Central memory CD8-positive, alpha-beta T cell (primary cell): ENCODE measurements at regions not wholly inside any gene's neighbourhood (a gene's known extent, or its start where the extent isn't known, plus 50 kb on each side); places are given as distances from the start of the nearest gene placed in this dataset.
"Not testable (repeated sequence)": the region's sequence is repeated elsewhere in the genome, so short reads cannot be mapped to it uniquely, and the experiment has no call there.

ENCODE experiments used
- ATAC-seq: fragments of 150-1000 bp; cut with Tn5 transposase; replicated peaks from 2 replicates; pipeline ENCODE4 v1.10.0; 2022; ENCODE audit warnings: mild to moderate bottlenecking, moderate FRiP score, moderate number of reproducible peaks; ENCODE audit not compliant: poor library complexity, severe bottlenecking; ENCODE audit errors: extremely low read depth
- DNase-seq, 2 donors: peaks; one replicate each; pipeline ENCODE4 v3.0.0; 2021; ENCODE audit warnings: low spot score in 2 of 2
- H3K27ac Mint-ChIP-seq: one replicate; pipeline ENCODE4 v1.8.0; 2022; ENCODE audit warnings: low read depth, mild to moderate bottlenecking, moderate library complexity, mixed read lengths
- H3K27me3 Mint-ChIP-seq: one replicate; pipeline ENCODE4 v1.8.0; 2022; ENCODE audit warnings: mixed read lengths
- H3K36me3 Mint-ChIP-seq: one replicate; pipeline ENCODE4 v1.8.0; 2022; ENCODE audit warnings: mild to moderate bottlenecking, moderate library complexity, mixed read lengths; ENCODE audit not compliant: insufficient read depth
- H3K4me1 Mint-ChIP-seq: one replicate; pipeline ENCODE4 v1.8.0; 2022; ENCODE audit warnings: mixed read lengths
- H3K4me3 Mint-ChIP-seq: one replicate; pipeline ENCODE4 v1.8.0; 2022; ENCODE audit warnings: mild to moderate bottlenecking, moderate library complexity, mixed read lengths
- H3K9me3 Mint-ChIP-seq: one replicate; pipeline ENCODE4 v1.8.0; 2022; ENCODE audit warnings: mixed read lengths

- peaks cover 2% of the 10 kb centered on the region for H3K36me3 Mint-ChIP-seq
- no peak overlapping the region for H3K4me3 Mint-ChIP-seq
- H3K27me3 Mint-ChIP-seq = peaks cover 53% of the 10 kb centered on the region
- DNase-seq (no peak), ATAC-seq (no peak)
- H3K4me1 Mint-ChIP-seq = no peaks in the 10 kb centered on the region
- H3K27ac Mint-ChIP-seq = no peak overlapping the region
- no peaks in the 10 kb centered on the region for H3K9me3 Mint-ChIP-seq
Observed at GRCh38 chr16:52925143-52925542, 127.6 kb downstream of the CHD9NB start.

GRCh38 chr16:52924162-52924561, 128.5 kb downstream of the CHD9NB start:
- Mint-ChIP-seq H3K4me1 (no peaks in the 10 kb centered on the region), H3K27ac (no peak overlapping the region), H3K36me3 (peaks cover 2% of the 10 kb centered on the region), H3K4me3 (no peak overlapping the region), H3K27me3 (peaks cover 53% of the 10 kb centered on the region), H3K9me3 (no peaks in the 10 kb centered on the region)
- no peak for DNase-seq
- no peak for ATAC-seq

- Mint-ChIP-seq H3K4me1 (no peaks in the 10 kb centered on the region), H3K36me3 (peaks cover 2% of the 10 kb centered on the region), H3K27me3 (peaks cover 69% of the 10 kb centered on the region), H3K27ac (no peak overlapping the region), H3K4me3 (no peak overlapping the region), H3K9me3 (no peaks in the 10 kb centered on the region)
- no peak for DNase-seq
- ATAC-seq = no peak
Observed at GRCh38 chr16:52921104-52921503, 131.6 kb downstream of the CHD9NB start.

- ATAC-seq = no peak
- no peak for DNase-seq
- no peak overlapping the region for H3K27ac Mint-ChIP-seq
- no peaks in the 10 kb centered on the region for H3K9me3 Mint-ChIP-seq
- peaks cover 61% of the 10 kb centered on the region for H3K27me3 Mint-ChIP-seq
- H3K4me3 Mint-ChIP-seq = no peak overlapping the region
- no peaks in the 10 kb centered on the region for H3K4me1 Mint-ChIP-seq
- no peaks in the 10 kb centered on the region for H3K36me3 Mint-ChIP-seq
Observed at GRCh38 chr16:52920331-52920730, 132.4 kb downstream of the CHD9NB start.

- H3K27ac Mint-ChIP-seq = no peak overlapping the region
- no peak overlapping the region for H3K4me3 Mint-ChIP-seq
- ATAC-seq (no peak), DNase-seq (no peak)
- H3K4me1 Mint-ChIP-seq = no peaks in the 10 kb centered on the region
- no peaks in the 10 kb centered on the region for H3K9me3 Mint-ChIP-seq
- peaks cover 19% of the 10 kb centered on the region for H3K27me3 Mint-ChIP-seq
- H3K36me3 Mint-ChIP-seq = no peaks in the 10 kb centered on the region
Observed at GRCh38 chr16:52914428-52914827, 138.3 kb downstream of the CHD9NB start.

- DNase-seq (no peak), ATAC-seq (no peak)
- Mint-ChIP-seq H3K36me3 (no peaks in the 10 kb centered on the region), H3K9me3 (no peaks in the 10 kb centered on the region), H3K27ac (no peak overlapping the region), H3K4me1 (no peaks in the 10 kb centered on the region), H3K4me3 (no peak overlapping the region), H3K27me3 (peaks cover 5% of the 10 kb centered on the region)
Observed at GRCh38 chr16:52912565-52913173, 140.0 kb downstream of the CHD9NB start.

GRCh38 chr16:52908057-52908456, 144.6 kb downstream of the CHD9NB start:
- H3K9me3 Mint-ChIP-seq, DNase-seq, H3K4me3 Mint-ChIP-seq, H3K27ac Mint-ChIP-seq, H3K36me3 Mint-ChIP-seq, ATAC-seq, H3K4me1 Mint-ChIP-seq: not testable (repeated sequence)
- H3K27me3 Mint-ChIP-seq = peaks cover 11% of the 10 kb centered on the region

- Mint-ChIP-seq H3K27me3 (peaks cover 11% of the 10 kb centered on the region), H3K36me3 (no peaks in the 10 kb centered on the region), H3K4me3 (no peak overlapping the region), H3K27ac (no peak overlapping the region), H3K9me3 (no peaks in the 10 kb centered on the region), H3K4me1 (no peaks in the 10 kb centered on the region)
- ATAC-seq = no peak
- DNase-seq = no peak
Observed at GRCh38 chr16:52906281-52906680, 146.4 kb downstream of the CHD9NB start.

GRCh38 chr16:52896478-52897164, 156.1 kb downstream of the CHD9NB start:
- peaks cover 1% of the 10 kb centered on the region for H3K36me3 Mint-ChIP-seq
- H3K27me3 Mint-ChIP-seq = peaks cover 24% of the 10 kb centered on the region
- no peaks in the 10 kb centered on the region for H3K9me3 Mint-ChIP-seq
- DNase-seq (no peak), ATAC-seq (no peak)
- H3K4me3 Mint-ChIP-seq = no peak overlapping the region
- no peak overlapping the region for H3K27ac Mint-ChIP-seq
- no peaks in the 10 kb centered on the region for H3K4me1 Mint-ChIP-seq

GRCh38 chr16:52874042-52874441, 178.7 kb downstream of the CHD9NB start:
- Mint-ChIP-seq H3K4me3 (no peak overlapping the region), H3K4me1 (no peaks in the 10 kb centered on the region), H3K27me3 (peaks cover 33% of the 10 kb centered on the region), H3K36me3 (no peaks in the 10 kb centered on the region), H3K27ac (no peak overlapping the region), H3K9me3 (peaks cover 2% of the 10 kb centered on the region)
- DNase-seq (no peak), ATAC-seq (no peak)

GRCh38 chr16:52872731-52873130, 180.0 kb downstream of the CHD9NB start:
- Mint-ChIP-seq H3K9me3 (peaks cover 6% of the 10 kb centered on the region), H3K4me3 (no peak overlapping the region), H3K27me3 (peaks cover 28% of the 10 kb centered on the region), H3K4me1 (no peaks in the 10 kb centered on the region), H3K36me3 (no peaks in the 10 kb centered on the region), H3K27ac (no peak overlapping the region)
- ATAC-seq (no peak), DNase-seq (no peak)

GRCh38 chr16:52871481-52871880, 181.2 kb downstream of the CHD9NB start:
- Mint-ChIP-seq H3K27ac (no peak overlapping the region), H3K36me3 (no peaks in the 10 kb centered on the region), H3K4me3 (no peak overlapping the region), H3K27me3 (peaks cover 26% of the 10 kb centered on the region), H3K9me3 (peaks cover 6% of the 10 kb centered on the region), H3K4me1 (no peaks in the 10 kb centered on the region)
- no peak for DNase-seq
- no peak for ATAC-seq

GRCh38 chr16:52869243-52869642, 183.5 kb downstream of the CHD9NB start:
- Mint-ChIP-seq H3K9me3 (peaks cover 12% of the 10 kb centered on the region), H3K27me3 (peaks cover 12% of the 10 kb centered on the region), H3K27ac (no peak overlapping the region), H3K36me3 (no peaks in the 10 kb centered on the region), H3K4me3 (no peak overlapping the region), H3K4me1 (no peaks in the 10 kb centered on the region)
- ATAC-seq = no peak
- DNase-seq = no peak
